HG02938 (cell line): ENCODE measurements at regions not wholly inside any gene's neighbourhood (a gene's known extent, or its start where the extent isn't known, plus 50 kb on each side); places are given as distances from the start of the nearest gene placed in this dataset.

Source experiments
- ATAC-seq: cut with Tn5 transposase; IDR thresholded peaks from one replicate; pipeline ENCODE4 v1.9.1; 2021; ENCODE audit warnings: mild to moderate bottlenecking, moderate library complexity; ENCODE audit not compliant: unreplicated experiment

GRCh38 chr3:148128136-148128535 is 569.6 kb upstream of the AGTR1 start:
- no peak for ATAC-seq

GRCh38 chr3:148131990-148132638 is 565.6 kb upstream of the AGTR1 start:
- ATAC-seq, result peak; percentile 56

GRCh38 chr3:148136816-148137215 is 560.9 kb upstream of the AGTR1 start:
- no peak for ATAC-seq

- ATAC-seq, result no peak
Measured at GRCh38 chr3:148146241-148146640, 551.5 kb upstream of the AGTR1 start.

GRCh38 chr3:148146947-148147826 is 550.5 kb upstream of the AGTR1 start:
- no peak for ATAC-seq

- no peak for ATAC-seq
Measured at GRCh38 chr3:148147903-148148302, 549.8 kb upstream of the AGTR1 start.

- no peak for ATAC-seq
Measured at GRCh38 chr3:148149556-148149955, 548.1 kb upstream of the AGTR1 start.

- ATAC-seq, result no peak
Measured at GRCh38 chr3:148150141-148150540, 547.6 kb upstream of the AGTR1 start.

- no peak for ATAC-seq
Measured at GRCh38 chr3:148158210-148158609, 539.5 kb upstream of the AGTR1 start.

GRCh38 chr3:148162132-148162531 is 535.6 kb upstream of the AGTR1 start:
- no peak for ATAC-seq

- ATAC-seq, result no peak
Measured at GRCh38 chr3:148168347-148168746, 529.4 kb upstream of the AGTR1 start.

GRCh38 chr3:148173851-148174250 is 523.9 kb upstream of the AGTR1 start:
- no peak for ATAC-seq

- ATAC-seq, result no peak
Measured at GRCh38 chr3:148175214-148175613, 522.5 kb upstream of the AGTR1 start.

GRCh38 chr3:148178503-148178902 is 519.2 kb upstream of the AGTR1 start:
- ATAC-seq, result no peak

- no peak for ATAC-seq
Measured at GRCh38 chr3:148184798-148185197, 512.9 kb upstream of the AGTR1 start.

- ATAC-seq, result no peak
Measured at GRCh38 chr3:148186881-148187280, 510.8 kb upstream of the AGTR1 start.

- ATAC-seq, result no peak
Measured at GRCh38 chr3:148187296-148187695, 510.4 kb upstream of the AGTR1 start.

- no peak for ATAC-seq
Measured at GRCh38 chr3:148190441-148190990, 507.2 kb upstream of the AGTR1 start.

GRCh38 chr3:148191966-148192365 is 505.7 kb upstream of the AGTR1 start:
- ATAC-seq, result no peak

- ATAC-seq, result no peak
Measured at GRCh38 chr3:148197061-148197460, 500.6 kb upstream of the AGTR1 start.

- no peak for ATAC-seq
Measured at GRCh38 chr3:148202386-148202785, 495.3 kb upstream of the AGTR1 start.
